ENCODE measurements at regions not wholly inside any gene's neighbourhood (a gene's known extent, or its start where the extent isn't known, plus 50 kb on each side); places are given as distances from the start of the nearest gene placed in this dataset.

GRCh38 chr3:26078539-26078938, 288.6 kb downstream of the OXSM start:
- TF ChIP-seq CTCF (conservative IDR thresholded peaks at IDR 0.05) = no peak
- TF ChIP-seq ZFX (IDR thresholded peaks at IDR 0.05) = no peak
